Uterus (tissue), 2 donors: ENCODE measurements at regions not wholly inside any gene's neighbourhood (a gene's known extent, or its start where the extent isn't known, plus 50 kb on each side); places are given as distances from the start of the nearest gene placed in this dataset.

Experiments
- CTCF ChIP-seq, 4 experiments: fragments of 200-600 bp in 2 of 4; fragments of 450-650 bp in 2 of 4; sonication (generic) in 2 of 4; IDR thresholded peaks; one replicate each; pipeline ENCODE4 v1.5.1; 2016 to 2019; ENCODE audit warnings: antibody characterized with exemption in 4 of 4, mild to moderate bottlenecking in 2 of 4, moderate library complexity in 1 of 4
- POLR2A ChIP-seq, 2 donors: fragments of 450-650 bp; IDR thresholded peaks; one replicate each; pipeline ENCODE4 v1.6.1; 2016; ENCODE audit warnings: antibody characterized with exemption in 2 of 2, mild to moderate bottlenecking in 1 of 2, moderate library complexity in 1 of 2

GRCh38 chr7:34425631-34426384 lies 232.2 kb upstream of the NPSR1 start:
- no peak for TF ChIP-seq CTCF (IDR thresholded peaks at IDR 0.05)
- TF ChIP-seq POLR2A (IDR thresholded peaks at IDR 0.05): no peak
